ENCODE measurements at regions not wholly inside any gene's neighbourhood (a gene's known extent, or its start where the extent isn't known, plus 50 kb on each side); places are given as distances from the start of the nearest gene placed in this dataset.

DNA sequence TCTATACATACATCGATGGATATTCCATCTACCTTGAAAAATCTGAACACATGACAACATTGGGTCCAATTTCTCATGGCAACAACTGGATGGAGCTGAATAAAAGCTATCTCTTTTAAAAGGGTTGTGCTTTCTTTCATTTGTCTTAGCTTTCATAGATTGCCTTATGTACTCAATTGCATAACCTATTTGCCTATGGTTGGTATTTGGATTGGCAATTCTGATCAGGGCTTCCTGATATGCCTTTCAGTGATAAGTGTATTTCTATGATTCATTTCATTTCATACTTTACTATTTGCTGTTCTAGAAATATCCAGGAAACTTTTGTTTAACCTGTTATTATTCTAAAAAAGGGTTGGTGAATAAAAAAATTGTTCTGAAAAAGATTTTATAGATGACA, 509.9 kb downstream of the GRXCR1 start:
- TF ChIP-seq POLR2A (IDR thresholded peaks at IDR 0.05): no peak
- TF ChIP-seq, protein P1, sequence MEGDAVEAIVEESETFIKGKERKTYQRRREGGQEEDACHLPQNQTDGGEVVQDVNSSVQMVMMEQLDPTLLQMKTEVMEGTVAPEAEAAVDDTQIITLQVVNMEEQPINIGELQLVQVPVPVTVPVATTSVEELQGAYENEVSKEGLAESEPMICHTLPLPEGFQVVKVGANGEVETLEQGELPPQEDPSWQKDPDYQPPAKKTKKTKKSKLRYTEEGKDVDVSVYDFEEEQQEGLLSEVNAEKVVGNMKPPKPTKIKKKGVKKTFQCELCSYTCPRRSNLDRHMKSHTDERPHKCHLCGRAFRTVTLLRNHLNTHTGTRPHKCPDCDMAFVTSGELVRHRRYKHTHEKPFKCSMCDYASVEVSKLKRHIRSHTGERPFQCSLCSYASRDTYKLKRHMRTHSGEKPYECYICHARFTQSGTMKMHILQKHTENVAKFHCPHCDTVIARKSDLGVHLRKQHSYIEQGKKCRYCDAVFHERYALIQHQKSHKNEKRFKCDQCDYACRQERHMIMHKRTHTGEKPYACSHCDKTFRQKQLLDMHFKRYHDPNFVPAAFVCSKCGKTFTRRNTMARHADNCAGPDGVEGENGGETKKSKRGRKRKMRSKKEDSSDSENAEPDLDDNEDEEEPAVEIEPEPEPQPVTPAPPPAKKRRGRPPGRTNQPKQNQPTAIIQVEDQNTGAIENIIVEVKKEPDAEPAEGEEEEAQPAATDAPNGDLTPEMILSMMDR (IDR thresholded peaks at IDR 0.05): no peak

Data from uterus (tissue), 2 donors.